ENCODE measurements at regions not wholly inside any gene's neighbourhood (a gene's known extent, or its start where the extent isn't known, plus 50 kb on each side); places are given as distances from the start of the nearest gene placed in this dataset.

DNA sequence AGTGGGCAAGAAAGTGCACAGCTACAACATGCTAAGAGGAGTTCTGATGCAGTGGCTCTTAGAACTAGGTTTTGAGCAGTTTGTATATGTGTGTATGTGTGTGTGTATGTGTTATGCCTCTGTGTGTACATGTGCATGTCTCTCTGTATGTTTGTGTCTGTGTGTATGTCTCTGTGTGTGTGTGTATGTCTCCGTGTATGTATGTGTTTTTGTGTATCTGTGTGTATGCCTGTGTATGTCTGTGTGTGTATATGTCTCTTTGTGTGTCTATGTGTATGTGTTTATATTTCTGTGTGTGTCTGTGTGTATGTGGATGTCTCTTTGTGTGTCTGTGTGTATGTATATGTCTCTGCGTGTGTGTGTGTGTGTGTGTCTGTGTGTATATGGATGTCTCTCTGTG lies 139.6 kb downstream of the C12orf75 start:
- Histone ChIP-seq H3K9ac (ENCODE audit: insufficient read depth, low read length, poor library complexity, severe bottlenecking) (no peak overlapping the region), H3K4me3 (replicated peaks in 1 of 3; ENCODE audit: low read depth in 2 of 3, low read length in 3 of 3) (no peak overlapping the region), H3K36me3 (replicated peaks in 1 of 2; ENCODE audit: control insufficient read depth in 1 of 2, insufficient read depth in 2 of 2, low read length in 2 of 2) (no peaks in the 10 kb centered on the region), H3K4me1 (ENCODE audit: control insufficient read depth in 1 of 2, insufficient read depth in 2 of 2, low read length in 2 of 2) (no peaks in the 10 kb centered on the region), H3K9me3 (replicated peaks in 1 of 2; ENCODE audit: control insufficient read depth in 1 of 2, insufficient read depth in 1 of 2, low read length in 2 of 2) (no peaks in the 10 kb centered on the region), H2AFZ (ENCODE audit: insufficient read depth, low read depth, low read length, poor library complexity, severe bottlenecking) (no peak overlapping the region), H3K27ac (ENCODE audit: low read depth in 1 of 2, low read length in 2 of 2) (no peak overlapping the region), H4K20me1 (ENCODE audit: insufficient read depth, low read length) (no peaks in the 10 kb centered on the region), H3K4me2 (replicated peaks; ENCODE audit: extremely low read depth, low read length, poor library complexity, severe bottlenecking) (no peak overlapping the region), H3K27me3 (ENCODE audit: control insufficient read depth in 2 of 2, insufficient read depth in 2 of 2, low read length in 2 of 2) (no peaks in the 10 kb centered on the region), H3K79me2 (ENCODE audit: insufficient read depth, low read length) (no peaks in the 10 kb centered on the region)
- Mint-ChIP-seq H3K4me1 (no peaks in the 10 kb centered on the region), H3K4me3 (no peak overlapping the region), H3K9me3 (peaks cover 0 to 2% (median 0%) of the 10 kb centered on the region in 7 donors), H3K27me3 (ENCODE audit: low read depth in 3 of 3) (peaks cover 2 to 9% (median 4%) of the 10 kb centered on the region in 3 donors), H3K36me3 (no peaks in the 10 kb centered on the region), H3K27ac (no peak overlapping the region)
- DNase-seq: no peak
- TF ChIP-seq, protein P1, sequence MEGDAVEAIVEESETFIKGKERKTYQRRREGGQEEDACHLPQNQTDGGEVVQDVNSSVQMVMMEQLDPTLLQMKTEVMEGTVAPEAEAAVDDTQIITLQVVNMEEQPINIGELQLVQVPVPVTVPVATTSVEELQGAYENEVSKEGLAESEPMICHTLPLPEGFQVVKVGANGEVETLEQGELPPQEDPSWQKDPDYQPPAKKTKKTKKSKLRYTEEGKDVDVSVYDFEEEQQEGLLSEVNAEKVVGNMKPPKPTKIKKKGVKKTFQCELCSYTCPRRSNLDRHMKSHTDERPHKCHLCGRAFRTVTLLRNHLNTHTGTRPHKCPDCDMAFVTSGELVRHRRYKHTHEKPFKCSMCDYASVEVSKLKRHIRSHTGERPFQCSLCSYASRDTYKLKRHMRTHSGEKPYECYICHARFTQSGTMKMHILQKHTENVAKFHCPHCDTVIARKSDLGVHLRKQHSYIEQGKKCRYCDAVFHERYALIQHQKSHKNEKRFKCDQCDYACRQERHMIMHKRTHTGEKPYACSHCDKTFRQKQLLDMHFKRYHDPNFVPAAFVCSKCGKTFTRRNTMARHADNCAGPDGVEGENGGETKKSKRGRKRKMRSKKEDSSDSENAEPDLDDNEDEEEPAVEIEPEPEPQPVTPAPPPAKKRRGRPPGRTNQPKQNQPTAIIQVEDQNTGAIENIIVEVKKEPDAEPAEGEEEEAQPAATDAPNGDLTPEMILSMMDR (IDR thresholded peaks at IDR 0.05): no peak
- 71% methylated on average over 2 of the region's 2 CpGs for WGBS (ENCODE audit: insufficient coverage)
- intact Hi-C loops (cut with micrococcal nuclease): no loop called here

DNA sequence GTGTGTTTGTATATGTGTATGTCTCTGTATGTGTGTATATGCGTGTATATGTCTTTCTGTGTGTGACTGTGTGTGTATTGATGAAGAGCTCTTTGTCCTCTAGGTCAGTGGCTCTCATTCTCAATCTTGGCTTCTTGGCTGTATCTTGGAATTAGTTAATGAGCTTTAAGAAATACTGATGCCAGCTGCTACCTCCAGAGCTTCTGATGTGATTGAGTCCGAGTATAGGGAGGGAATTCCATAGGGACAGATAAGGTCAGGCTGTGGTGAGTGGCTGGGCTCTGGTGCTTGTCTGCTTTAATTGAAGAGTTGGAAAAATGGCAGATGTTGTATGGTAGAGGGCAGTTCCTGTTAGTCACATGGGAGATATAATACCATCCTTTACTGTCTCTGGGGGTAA lies 140.1 kb downstream of the C12orf75 start:
- H4K20me1 ChIP-seq (ENCODE audit: insufficient read depth, low read length): no peaks in the 10 kb centered on the region
- no peak for DNase-seq
- H3K4me1 ChIP-seq (ENCODE audit: control insufficient read depth in 1 of 2, insufficient read depth in 2 of 2, low read length in 2 of 2): no peaks in the 10 kb centered on the region
- no peak overlapping the region for H2AFZ ChIP-seq (ENCODE audit: insufficient read depth, low read depth, low read length, poor library complexity, severe bottlenecking)
- 82% methylated on average over 2 of the region's 2 CpGs for WGBS (ENCODE audit: insufficient coverage)
- peaks cover 2 to 9% (median 3%) of the 10 kb centered on the region in 3 donors for H3K27me3 Mint-ChIP-seq (ENCODE audit: low read depth in 3 of 3)
- H3K4me2 ChIP-seq (replicated peaks; ENCODE audit: extremely low read depth, low read length, poor library complexity, severe bottlenecking): no peak overlapping the region
- H3K4me3 Mint-ChIP-seq: no peak overlapping the region
- H3K79me2 ChIP-seq (ENCODE audit: insufficient read depth, low read length): no peaks in the 10 kb centered on the region
- H3K4me3 ChIP-seq (replicated peaks in 1 of 3; ENCODE audit: low read depth in 2 of 3, low read length in 3 of 3): no peak overlapping the region
- H3K27ac Mint-ChIP-seq: no peak overlapping the region
- no peaks in the 10 kb centered on the region for H3K27me3 ChIP-seq (ENCODE audit: control insufficient read depth in 2 of 2, insufficient read depth in 2 of 2, low read length in 2 of 2)
- intact Hi-C loops (cut with micrococcal nuclease): no loop called here
- TF ChIP-seq, protein P1 (IDR thresholded peaks at IDR 0.05): no peak
- no peaks in the 10 kb centered on the region for H3K36me3 ChIP-seq (replicated peaks in 1 of 2; ENCODE audit: control insufficient read depth in 1 of 2, insufficient read depth in 2 of 2, low read length in 2 of 2)
- H3K27ac ChIP-seq (ENCODE audit: low read depth in 1 of 2, low read length in 2 of 2): no peak overlapping the region
- H3K9me3 ChIP-seq (replicated peaks in 1 of 2; ENCODE audit: control insufficient read depth in 1 of 2, insufficient read depth in 1 of 2, low read length in 2 of 2): no peaks in the 10 kb centered on the region
- no peak overlapping the region for H3K9ac ChIP-seq (ENCODE audit: insufficient read depth, low read length, poor library complexity, severe bottlenecking)
- H3K9me3 Mint-ChIP-seq: peaks cover 0 to 2% (median 1%) of the 10 kb centered on the region in 7 donors
- no peaks in the 10 kb centered on the region for H3K36me3 Mint-ChIP-seq
- H3K4me1 Mint-ChIP-seq: no peaks in the 10 kb centered on the region
